ENCODE measurements at regions not wholly inside any gene's neighbourhood (a gene's known extent, or its start where the extent isn't known, plus 50 kb on each side); places are given as distances from the start of the nearest gene placed in this dataset.

DNA sequence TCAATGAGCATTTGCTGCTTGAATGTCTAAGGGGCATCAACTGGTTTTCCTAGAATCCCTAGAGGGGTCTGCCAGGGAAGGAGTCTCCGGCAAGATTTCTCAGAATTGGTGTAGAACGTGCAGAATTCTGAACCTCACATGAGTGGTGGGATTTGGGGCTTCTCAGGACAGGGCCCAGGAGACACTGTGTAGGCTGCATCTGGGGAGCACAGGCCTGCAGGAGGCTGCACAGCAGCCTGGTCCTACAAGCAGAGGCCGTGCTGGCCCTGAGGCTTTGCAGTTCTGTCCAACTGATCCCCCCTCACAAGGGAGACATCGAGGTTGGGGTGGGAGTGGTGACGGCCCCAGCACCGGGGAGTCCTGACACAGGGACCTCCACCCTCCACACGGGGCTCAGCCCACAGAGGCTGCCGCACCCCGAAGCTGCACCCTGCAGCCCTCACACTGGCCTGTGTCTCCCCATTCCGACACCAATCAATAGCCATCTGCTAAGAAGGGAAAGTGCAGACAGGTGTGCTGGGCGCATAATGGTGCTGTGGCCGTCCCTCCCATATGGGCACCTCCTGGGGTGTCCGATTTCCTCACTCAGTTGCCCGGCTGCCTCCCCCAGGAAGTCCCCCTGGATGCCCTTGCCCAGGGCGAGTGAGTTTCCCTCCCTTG lies 688.1 kb downstream of the BRD1 start:
- H4K20me1 ChIP-seq (ENCODE audit: insufficient read depth, low read depth, low read length): no peaks in the 10 kb centered on the region
- no peaks in the 10 kb centered on the region for H3K27me3 ChIP-seq (ENCODE audit: low read length)
- no peaks in the 10 kb centered on the region for H3K79me2 ChIP-seq (ENCODE audit: low read length)
- H3K4me1 ChIP-seq (ENCODE audit: low read length): no peaks in the 10 kb centered on the region
- H3K9me2 ChIP-seq (replicated peaks; ENCODE audit: insufficient read depth, low read length): no peaks in the 10 kb centered on the region
- no peak overlapping the region for H3K9ac ChIP-seq (ENCODE audit: low read length)
- no peaks in the 10 kb centered on the region for H3K36me3 ChIP-seq (ENCODE audit: insufficient read depth, low read length)
- H2AFZ ChIP-seq (ENCODE audit: low read length): no peak overlapping the region
- no peak for DNase-seq
- H3K9me3 ChIP-seq (ENCODE audit: low read length): no peaks in the 10 kb centered on the region
- no peak overlapping the region for H3K4me2 ChIP-seq (ENCODE audit: low read depth, low read length, poor library complexity, severe bottlenecking)
- H3K27ac ChIP-seq (ENCODE audit: low read length): no peak overlapping the region
- H3K4me3 ChIP-seq (ENCODE audit: low read length): no peak overlapping the region

- H3K4me1 ChIP-seq (ENCODE audit: low read length): no peaks in the 10 kb centered on the region
- no peak overlapping the region for H3K27ac ChIP-seq (ENCODE audit: low read length)
- no peaks in the 10 kb centered on the region for H3K9me2 ChIP-seq (replicated peaks; ENCODE audit: insufficient read depth, low read length)
- no peak overlapping the region for H2AFZ ChIP-seq (ENCODE audit: low read length)
- no peaks in the 10 kb centered on the region for H3K36me3 ChIP-seq (ENCODE audit: insufficient read depth, low read length)
- no peak overlapping the region for H3K4me3 ChIP-seq (ENCODE audit: low read length)
- H3K27me3 ChIP-seq (ENCODE audit: low read length): no peaks in the 10 kb centered on the region
- DNase-seq: no peak
- H3K9me3 ChIP-seq (ENCODE audit: low read length): no peaks in the 10 kb centered on the region
- no peak overlapping the region for H3K4me2 ChIP-seq (ENCODE audit: low read depth, low read length, poor library complexity, severe bottlenecking)
- no peak overlapping the region for H3K9ac ChIP-seq (ENCODE audit: low read length)
- no peaks in the 10 kb centered on the region for H3K79me2 ChIP-seq (ENCODE audit: low read length)
- H4K20me1 ChIP-seq (ENCODE audit: insufficient read depth, low read depth, low read length): no peaks in the 10 kb centered on the region
Measured at GRCh38 chr22:49138250-49138790, 689.4 kb downstream of the BRD1 start.

GRCh38 chr22:49137206-49137840 lies 690.4 kb downstream of the BRD1 start:
- H3K36me3 ChIP-seq (ENCODE audit: insufficient read depth, low read length): no peaks in the 10 kb centered on the region
- H3K9me2 ChIP-seq (replicated peaks; ENCODE audit: insufficient read depth, low read length): no peaks in the 10 kb centered on the region
- no peaks in the 10 kb centered on the region for H3K9me3 ChIP-seq (ENCODE audit: low read length)
- no peak overlapping the region for H2AFZ ChIP-seq (ENCODE audit: low read length)
- H4K20me1 ChIP-seq (ENCODE audit: insufficient read depth, low read depth, low read length): no peaks in the 10 kb centered on the region
- H3K9ac ChIP-seq (ENCODE audit: low read length): no peak overlapping the region
- H3K79me2 ChIP-seq (ENCODE audit: low read length): no peaks in the 10 kb centered on the region
- no peaks in the 10 kb centered on the region for H3K4me1 ChIP-seq (ENCODE audit: low read length)
- H3K27me3 ChIP-seq (ENCODE audit: low read length): no peaks in the 10 kb centered on the region
- no peak overlapping the region for H3K4me2 ChIP-seq (ENCODE audit: low read depth, low read length, poor library complexity, severe bottlenecking)
- no peak for DNase-seq
- no peak overlapping the region for H3K27ac ChIP-seq (ENCODE audit: low read length)
- no peak overlapping the region for H3K4me3 ChIP-seq (ENCODE audit: low read length)

GRCh38 chr22:49136816-49137180 lies 690.9 kb downstream of the BRD1 start:
- Histone ChIP-seq H4K20me1 (ENCODE audit: insufficient read depth, low read depth, low read length) (no peaks in the 10 kb centered on the region), H3K27ac (ENCODE audit: low read length) (no peak overlapping the region), H3K9me2 (replicated peaks; ENCODE audit: insufficient read depth, low read length) (no peaks in the 10 kb centered on the region), H3K79me2 (ENCODE audit: low read length) (no peaks in the 10 kb centered on the region), H3K9me3 (ENCODE audit: low read length) (no peaks in the 10 kb centered on the region), H3K4me2 (ENCODE audit: low read depth, low read length, poor library complexity, severe bottlenecking) (no peak overlapping the region), H3K4me3 (ENCODE audit: low read length) (no peak overlapping the region), H3K9ac (ENCODE audit: low read length) (no peak overlapping the region), H2AFZ (ENCODE audit: low read length) (no peak overlapping the region), H3K4me1 (ENCODE audit: low read length) (no peaks in the 10 kb centered on the region), H3K36me3 (ENCODE audit: insufficient read depth, low read length) (no peaks in the 10 kb centered on the region), H3K27me3 (ENCODE audit: low read length) (no peaks in the 10 kb centered on the region)
- no peak for DNase-seq

- Histone ChIP-seq H3K27me3 (ENCODE audit: low read length) (no peaks in the 10 kb centered on the region), H3K4me3 (ENCODE audit: low read length) (no peak overlapping the region), H3K4me2 (ENCODE audit: low read depth, low read length, poor library complexity, severe bottlenecking) (no peak overlapping the region), H3K9me2 (replicated peaks; ENCODE audit: insufficient read depth, low read length) (no peaks in the 10 kb centered on the region), H2AFZ (ENCODE audit: low read length) (no peak overlapping the region), H3K79me2 (ENCODE audit: low read length) (no peaks in the 10 kb centered on the region), H3K9ac (ENCODE audit: low read length) (no peak overlapping the region), H4K20me1 (ENCODE audit: insufficient read depth, low read depth, low read length) (no peaks in the 10 kb centered on the region), H3K9me3 (ENCODE audit: low read length) (no peaks in the 10 kb centered on the region), H3K36me3 (ENCODE audit: insufficient read depth, low read length) (no peaks in the 10 kb centered on the region), H3K27ac (ENCODE audit: low read length) (no peak overlapping the region), H3K4me1 (ENCODE audit: low read length) (no peaks in the 10 kb centered on the region)
- no peak for DNase-seq
Measured at GRCh38 chr22:49136041-49136815, 691.4 kb downstream of the BRD1 start.

DNA sequence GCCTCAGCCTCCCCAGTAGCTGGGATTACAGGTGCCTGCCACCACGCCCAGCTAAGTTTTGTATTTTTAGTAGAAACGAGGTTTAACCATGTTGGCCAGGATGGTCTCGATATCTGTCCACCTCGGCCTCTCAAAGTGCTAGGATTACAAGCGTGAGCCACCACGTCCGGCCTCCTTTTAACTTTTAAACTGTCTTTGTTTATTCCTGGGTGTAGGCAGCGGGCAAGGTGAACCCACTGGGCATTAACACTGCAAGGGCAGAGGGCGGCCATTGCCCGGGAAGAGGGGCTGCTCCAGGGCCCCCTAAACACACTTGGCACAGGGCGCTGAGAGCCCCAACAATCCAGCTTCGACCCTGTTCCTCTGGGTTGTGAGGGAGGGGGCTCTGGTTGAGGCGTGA lies 693.6 kb downstream of the BRD1 start:
- Histone ChIP-seq H3K9me3 (ENCODE audit: low read length) (no peaks in the 10 kb centered on the region), H4K20me1 (ENCODE audit: insufficient read depth, low read depth, low read length) (no peaks in the 10 kb centered on the region), H3K9me2 (replicated peaks; ENCODE audit: insufficient read depth, low read length) (no peaks in the 10 kb centered on the region), H3K36me3 (ENCODE audit: insufficient read depth, low read length) (no peaks in the 10 kb centered on the region), H3K27me3 (ENCODE audit: low read length) (no peaks in the 10 kb centered on the region), H3K4me1 (ENCODE audit: low read length) (no peaks in the 10 kb centered on the region), H3K4me3 (ENCODE audit: low read length) (no peak overlapping the region), H3K79me2 (ENCODE audit: low read length) (no peaks in the 10 kb centered on the region), H3K9ac (ENCODE audit: low read length) (no peak overlapping the region), H3K27ac (ENCODE audit: low read length) (no peak overlapping the region), H3K4me2 (ENCODE audit: low read depth, low read length, poor library complexity, severe bottlenecking) (no peak overlapping the region), H2AFZ (ENCODE audit: low read length) (no peak overlapping the region)
- no peak for DNase-seq

DNA sequence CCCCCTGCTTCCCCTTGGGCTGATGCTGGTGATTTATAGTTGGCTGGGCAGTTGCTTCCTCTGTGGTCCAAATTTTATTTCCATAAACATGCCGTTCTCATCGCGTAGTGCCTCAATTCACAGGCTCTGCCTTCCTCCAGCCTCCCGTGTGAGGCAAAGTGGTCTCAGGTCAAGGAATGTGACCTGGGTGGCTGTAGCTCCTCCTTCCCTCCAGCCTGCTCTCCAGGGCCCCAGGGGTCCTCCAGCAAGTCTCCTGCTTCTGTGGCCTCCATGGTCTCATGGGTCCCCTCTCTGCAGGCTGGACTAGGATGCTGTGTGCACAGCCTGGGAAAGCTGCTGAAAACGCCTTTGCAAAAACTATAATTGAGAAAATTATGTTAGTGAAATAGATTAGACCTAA lies 694.1 kb downstream of the BRD1 start:
- Histone ChIP-seq H4K20me1 (ENCODE audit: insufficient read depth, low read depth, low read length) (no peaks in the 10 kb centered on the region), H3K4me1 (ENCODE audit: low read length) (no peaks in the 10 kb centered on the region), H3K9me2 (replicated peaks; ENCODE audit: insufficient read depth, low read length) (no peaks in the 10 kb centered on the region), H3K27me3 (ENCODE audit: low read length) (no peaks in the 10 kb centered on the region), H3K9ac (ENCODE audit: low read length) (no peak overlapping the region), H3K4me3 (ENCODE audit: low read length) (no peak overlapping the region), H2AFZ (ENCODE audit: low read length) (no peak overlapping the region), H3K36me3 (ENCODE audit: insufficient read depth, low read length) (no peaks in the 10 kb centered on the region), H3K9me3 (ENCODE audit: low read length) (no peaks in the 10 kb centered on the region), H3K4me2 (ENCODE audit: low read depth, low read length, poor library complexity, severe bottlenecking) (no peak overlapping the region), H3K27ac (ENCODE audit: low read length) (no peak overlapping the region), H3K79me2 (ENCODE audit: low read length) (no peaks in the 10 kb centered on the region)
- no peak for DNase-seq

GRCh38 chr22:49132009-49132408 lies 695.7 kb downstream of the BRD1 start:
- Histone ChIP-seq H3K36me3 (ENCODE audit: insufficient read depth, low read length) (no peaks in the 10 kb centered on the region), H3K4me1 (ENCODE audit: low read length) (no peaks in the 10 kb centered on the region), H3K4me2 (ENCODE audit: low read depth, low read length, poor library complexity, severe bottlenecking) (no peak overlapping the region), H3K79me2 (ENCODE audit: low read length) (no peaks in the 10 kb centered on the region), H3K9me3 (ENCODE audit: low read length) (no peaks in the 10 kb centered on the region), H3K27me3 (ENCODE audit: low read length) (no peaks in the 10 kb centered on the region), H3K4me3 (ENCODE audit: low read length) (no peak overlapping the region), H4K20me1 (ENCODE audit: insufficient read depth, low read depth, low read length) (no peaks in the 10 kb centered on the region), H3K27ac (ENCODE audit: low read length) (no peak overlapping the region), H3K9me2 (replicated peaks; ENCODE audit: insufficient read depth, low read length) (no peaks in the 10 kb centered on the region), H3K9ac (ENCODE audit: low read length) (no peak overlapping the region), H2AFZ (ENCODE audit: low read length) (no peak overlapping the region)
- no peak for DNase-seq

Data from Karpas-422 (cell line).